A673 (cell line): ENCODE measurements at regions not wholly inside any gene's neighbourhood (a gene's known extent, or its start where the extent isn't known, plus 50 kb on each side); places are given as distances from the start of the nearest gene placed in this dataset.

Experiments
- BruUV-seq: library from RNA; stranded (reverse); fragments of 400-500 nt; replicated peaks from 2 replicates; lab custom pipeline; 2021; lab: Mats Ljungman, UMichigan
- CTCF ChIA-PET: fragments of 300-600 bp; sonication (Branson Sonifier 250); formaldehyde crosslinking; loops from one replicate; lab custom pipeline; 2022; ENCODE audit warnings: antibody characterized with exemption; lab: Charles Lee
- POLR2A ChIA-PET: fragments of 300-600 bp; sonication (Branson Sonifier 250); formaldehyde crosslinking; loops from one replicate; lab custom pipeline; 2022; ENCODE audit warnings: antibody characterized with exemption; ENCODE audit not compliant: low non-redundant PET; lab: Charles Lee
- DNase-seq: peaks from one replicate; pipeline ENCODE4 v3.0.0-alpha.2; 2015; ENCODE audit warnings: low spot score
- H3K27ac ChIP-seq: fragments of 200-600 bp; sonication (generic); 2 replicates; pipeline ENCODE4 v1.5.1; 2016; ENCODE audit warnings: mixed run types, low read depth, mild to moderate bottlenecking, mixed read lengths, antibody characterized with exemption, low read length; ENCODE audit not compliant: poor library complexity, severe bottlenecking
- H3K27me3 ChIP-seq: fragments of 200-600 bp; sonication (generic); replicated peaks from 2 replicates; pipeline ENCODE4 v1.6.1; 2017; ENCODE audit warnings: mixed run types, low read depth, mild to moderate bottlenecking, mixed read lengths, antibody characterized with exemption, low read length; ENCODE audit not compliant: insufficient read depth, poor library complexity
- H3K36me3 ChIP-seq: fragments of 200-600 bp; sonication (generic); 2 replicates; pipeline ENCODE4 v1.6.1; 2016; ENCODE audit warnings: mixed run types, mild to moderate bottlenecking, mixed read lengths, antibody characterized with exemption, low read length; ENCODE audit not compliant: insufficient read depth, poor library complexity, severe bottlenecking
- H3K4me1 ChIP-seq: fragments of 200-600 bp; sonication (generic); 2 replicates; pipeline ENCODE4 v1.6.1; 2017; ENCODE audit warnings: mixed run types, mild to moderate bottlenecking, mixed read lengths, antibody characterized with exemption, low read length; ENCODE audit not compliant: insufficient read depth, poor library complexity, severe bottlenecking
- H3K4me3 ChIP-seq: fragments of 200-600 bp; sonication (generic); 2 replicates; pipeline ENCODE4 v1.5.1; 2016; ENCODE audit warnings: low read depth, mixed run types, mild to moderate bottlenecking, mixed read lengths, low read length; ENCODE audit not compliant: poor library complexity, severe bottlenecking
- H3K9me3 ChIP-seq: fragments of 200-600 bp; sonication (generic); 2 replicates; pipeline ENCODE4 v1.6.1; 2016; ENCODE audit warnings: mixed run types, low read depth, mild to moderate bottlenecking, mixed read lengths, antibody characterized with exemption, low read length; ENCODE audit not compliant: poor library complexity, severe bottlenecking
- CTCF ChIP-seq: fragments of 300-800, 200-600 bp; sonication (generic); conservative IDR thresholded peaks from 2 replicates; pipeline ENCODE4 v1.5.1; 2017; ENCODE audit warnings: low read depth, mild to moderate bottlenecking, antibody characterized with exemption, low read length, moderate library complexity, mixed read lengths
- EZH2 ChIP-seq: fragments of 200-600 bp; sonication (generic); IDR thresholded peaks from 2 replicates; pipeline ENCODE4 v1.6.1; 2017; ENCODE audit warnings: borderline replicate concordance, low read depth, mild to moderate bottlenecking, mixed read lengths, antibody characterized with exemption, low read length; ENCODE audit not compliant: poor library complexity, severe bottlenecking
- intact Hi-C: fragments of 100-400 bp; cut with micrococcal nuclease; formaldehyde crosslinking; loops from one replicate; pipeline ENCODE4 v1.10.0; 2022; ENCODE audit not compliant: unreplicated experiment

GRCh38 chr5:8752595-8752994 lies 793.3 kb downstream of the SEMA5A start:
- Histone ChIP-seq H3K36me3 (no peaks in the 10 kb centered on the region), H3K4me1 (no peaks in the 10 kb centered on the region), H3K9me3 (peaks cover 42% of the 10 kb centered on the region), H3K4me3 (no peak overlapping the region), H3K27ac (no peak overlapping the region), H3K27me3 (no peaks in the 10 kb centered on the region)
- DNase-seq: no peak
- CTCF ChIA-PET: no interaction called here
- intact Hi-C loops: loop anchor here (10.0 kb wide), 1 partner anchor 452 kb away; no protein-coding TSS in a partner anchor
- BruUV-seq: no TSS peak
- TF ChIP-seq EZH2 (no peak), CTCF (no peak)
- POLR2A ChIA-PET: no interaction called here

DNA sequence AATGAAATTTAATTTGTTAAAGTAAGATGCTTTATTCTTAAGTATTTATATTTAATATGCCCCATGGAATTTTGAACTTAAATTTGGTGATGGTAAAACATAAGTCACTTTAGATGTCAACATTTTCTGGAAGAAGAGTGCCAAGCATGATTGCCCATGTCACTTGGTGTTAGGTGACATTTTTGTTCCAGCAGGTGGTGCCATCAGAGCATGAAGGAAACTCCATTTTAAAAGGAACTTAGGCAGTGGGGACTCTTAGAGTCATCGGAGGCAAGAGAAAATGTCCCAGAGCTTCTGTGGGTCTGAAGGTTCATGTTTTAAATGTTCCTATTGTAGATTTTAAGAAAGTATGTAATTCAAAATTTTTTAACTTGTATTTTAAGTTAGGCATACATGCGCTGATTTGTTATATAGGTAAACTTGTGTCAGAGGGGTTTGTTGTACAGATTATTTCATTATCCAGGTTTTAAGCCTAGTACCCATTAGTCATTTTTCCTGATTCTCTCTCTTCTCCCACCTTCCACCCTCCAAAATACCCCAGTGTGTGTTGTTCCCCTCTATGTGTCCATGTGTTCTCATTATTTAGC lies 789.3 kb downstream of the SEMA5A start:
- BruUV-seq: no TSS peak
- Histone ChIP-seq H3K9me3 (peaks cover 34% of the 10 kb centered on the region), H3K36me3 (no peaks in the 10 kb centered on the region), H3K4me1 (no peaks in the 10 kb centered on the region), H3K27ac (no peak overlapping the region), H3K4me3 (no peak overlapping the region), H3K27me3 (no peaks in the 10 kb centered on the region)
- ChIA-PET POLR2A (interaction anchor here (0.7 kb wide), 1 partner anchor 28 kb away, joined by 4 read pairs; no protein-coding TSS in a partner anchor), CTCF (no interaction called here)
- intact Hi-C loops: loop anchor here (10.0 kb wide), 1 partner anchor 448 kb away; no protein-coding TSS in a partner anchor
- no peak for DNase-seq
- no peak for TF ChIP-seq CTCF
- TF ChIP-seq EZH2: no peak

DNA sequence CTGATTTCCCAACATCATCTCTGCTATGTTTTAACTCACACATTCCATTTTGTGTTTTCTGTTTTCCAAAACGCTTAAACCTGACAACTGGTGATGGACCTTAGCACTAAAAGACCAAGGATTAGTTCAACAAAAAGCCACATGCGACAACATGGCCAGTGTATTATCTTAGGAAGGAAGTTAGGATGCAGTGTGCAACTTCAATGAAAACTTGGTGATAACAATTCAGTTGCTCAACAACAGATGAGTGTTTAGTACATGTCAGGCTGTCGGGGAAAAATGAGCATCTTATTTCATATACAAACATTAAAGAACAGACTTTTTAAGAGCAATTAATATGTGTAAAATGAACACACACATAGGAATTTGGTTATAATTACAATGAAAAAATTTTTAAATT lies 780.0 kb downstream of the SEMA5A start:
- Histone ChIP-seq H3K9me3 (peaks cover 6% of the 10 kb centered on the region), H3K36me3 (no peaks in the 10 kb centered on the region), H3K4me1 (no peaks in the 10 kb centered on the region), H3K27me3 (no peaks in the 10 kb centered on the region), H3K4me3 (no peak overlapping the region), H3K27ac (no peak overlapping the region)
- POLR2A ChIA-PET: no interaction called here
- intact Hi-C loops: no loop called here
- no peak for DNase-seq
- BruUV-seq: no TSS peak
- TF ChIP-seq EZH2 (no peak), CTCF (no peak)
- CTCF ChIA-PET: no interaction called here
